ENCODE measurements at regions not wholly inside any gene's neighbourhood (a gene's known extent, or its start where the extent isn't known, plus 50 kb on each side); places are given as distances from the start of the nearest gene placed in this dataset.

- Histone ChIP-seq H3K9me3 (ENCODE audit: control insufficient read depth in 1 of 2, low read length in 2 of 2) (no peaks in the 10 kb centered on the region), H3K36me3 (ENCODE audit: control insufficient read depth in 1 of 2, insufficient read depth in 2 of 2, low read length in 2 of 2) (no peaks in the 10 kb centered on the region), H3K4me1 (ENCODE audit: control insufficient read depth in 1 of 2, insufficient read depth in 2 of 2, low read length in 2 of 2) (peaks cover 5 to 8% of the 10 kb centered on the region in 2 donors), H3K27me3 (ENCODE audit: low read depth, low read length) (no peaks in the 10 kb centered on the region), H3K4me3 (ENCODE audit: low read depth in 1 of 2, low read length in 2 of 2) (no peak overlapping the region), H3K27ac (ENCODE audit: low read length) (no peak overlapping the region)
Observed at GRCh38 chr2:235171550-235172031, 219.8 kb downstream of the SH3BP4 start.

- Histone ChIP-seq H3K9me3 (ENCODE audit: control insufficient read depth in 1 of 2, low read length in 2 of 2) (peaks cover 0 to 3% of the 10 kb centered on the region in 2 donors), H3K4me1 (ENCODE audit: control insufficient read depth in 1 of 2, insufficient read depth in 2 of 2, low read length in 2 of 2) (no peaks in the 10 kb centered on the region)
Observed at GRCh38 chr2:235180642-235181041, 228.8 kb downstream of the SH3BP4 start.

GRCh38 chr2:235183786-235184185 lies 232.0 kb downstream of the SH3BP4 start:
- H3K27ac ChIP-seq (ENCODE audit: low read length): no peak overlapping the region
- peaks cover 0 to 3% of the 10 kb centered on the region in 2 donors for H3K9me3 ChIP-seq (ENCODE audit: control insufficient read depth in 1 of 2, low read length in 2 of 2)

More at GRCh38 chr2:235180642-235181041, 228.8 kb downstream of the SH3BP4 start:
- Histone ChIP-seq H3K27ac (ENCODE audit: low read length) (no peak overlapping the region), H3K36me3 (ENCODE audit: control insufficient read depth in 1 of 2, insufficient read depth in 2 of 2, low read length in 2 of 2) (no peaks in the 10 kb centered on the region), H3K4me3 (ENCODE audit: low read depth in 1 of 2, low read length in 2 of 2) (no peak overlapping the region), H3K27me3 (ENCODE audit: low read depth, low read length) (no peaks in the 10 kb centered on the region)

GRCh38 chr2:235187806-235188205 lies 236.0 kb downstream of the SH3BP4 start:
- no peak overlapping the region for H3K4me3 ChIP-seq (ENCODE audit: low read depth in 1 of 2, low read length in 2 of 2)
- no peaks in the 10 kb centered on the region for H3K27me3 ChIP-seq (ENCODE audit: low read depth, low read length)
- no peaks in the 10 kb centered on the region for H3K4me1 ChIP-seq (ENCODE audit: control insufficient read depth in 1 of 2, insufficient read depth in 2 of 2, low read length in 2 of 2)
- H3K27ac ChIP-seq (ENCODE audit: low read length): no peak overlapping the region
- no peaks in the 10 kb centered on the region for H3K9me3 ChIP-seq (ENCODE audit: control insufficient read depth in 1 of 2, low read length in 2 of 2)
- no peaks in the 10 kb centered on the region for H3K36me3 ChIP-seq (ENCODE audit: control insufficient read depth in 1 of 2, insufficient read depth in 2 of 2, low read length in 2 of 2)

More at GRCh38 chr2:235183786-235184185, 232.0 kb downstream of the SH3BP4 start:
- no peaks in the 10 kb centered on the region for H3K36me3 ChIP-seq (ENCODE audit: control insufficient read depth in 1 of 2, insufficient read depth in 2 of 2, low read length in 2 of 2)
- H3K27me3 ChIP-seq (ENCODE audit: low read depth, low read length): no peaks in the 10 kb centered on the region
- no peaks in the 10 kb centered on the region for H3K4me1 ChIP-seq (ENCODE audit: control insufficient read depth in 1 of 2, insufficient read depth in 2 of 2, low read length in 2 of 2)
- no peak overlapping the region for H3K4me3 ChIP-seq (ENCODE audit: low read depth in 1 of 2, low read length in 2 of 2)

- no peak overlapping the region for H3K27ac ChIP-seq (ENCODE audit: low read length)
- no peaks in the 10 kb centered on the region for H3K9me3 ChIP-seq (ENCODE audit: control insufficient read depth in 1 of 2, low read length in 2 of 2)
- no peak overlapping the region for H3K4me3 ChIP-seq (ENCODE audit: low read depth in 1 of 2, low read length in 2 of 2)
- no peaks in the 10 kb centered on the region for H3K4me1 ChIP-seq (ENCODE audit: control insufficient read depth in 1 of 2, insufficient read depth in 2 of 2, low read length in 2 of 2)
- no peaks in the 10 kb centered on the region for H3K27me3 ChIP-seq (ENCODE audit: low read depth, low read length)
- no peaks in the 10 kb centered on the region for H3K36me3 ChIP-seq (ENCODE audit: control insufficient read depth in 1 of 2, insufficient read depth in 2 of 2, low read length in 2 of 2)
Observed at GRCh38 chr2:235191486-235191885, 239.7 kb downstream of the SH3BP4 start.

DNA sequence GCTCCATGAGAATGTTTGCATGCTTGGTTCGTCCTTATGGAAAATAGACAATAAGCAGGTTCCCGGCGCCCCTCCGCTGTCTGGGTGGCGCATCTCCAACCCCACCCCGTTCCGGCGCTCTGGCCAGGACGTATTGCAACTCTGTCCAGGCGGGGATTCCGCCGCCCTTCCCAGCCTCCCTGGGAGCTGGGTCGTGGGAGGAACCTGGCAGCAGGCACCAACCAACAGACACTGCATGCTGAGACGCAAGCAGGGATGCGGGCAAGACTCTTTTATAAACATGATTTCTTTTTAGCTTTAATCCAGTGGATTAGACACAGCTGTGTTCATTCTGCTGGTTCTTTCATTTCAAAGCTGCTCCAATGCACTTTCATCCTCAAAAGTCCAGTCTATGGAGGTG lies 240.2 kb downstream of the SH3BP4 start:
- Histone ChIP-seq H3K9me3 (ENCODE audit: control insufficient read depth in 1 of 2, low read length in 2 of 2) (no peaks in the 10 kb centered on the region), H3K27me3 (ENCODE audit: low read depth, low read length) (no peaks in the 10 kb centered on the region), H3K36me3 (ENCODE audit: control insufficient read depth in 1 of 2, insufficient read depth in 2 of 2, low read length in 2 of 2) (no peaks in the 10 kb centered on the region), H3K27ac (ENCODE audit: low read length) (no peak overlapping the region), H3K4me1 (ENCODE audit: control insufficient read depth in 1 of 2, insufficient read depth in 2 of 2, low read length in 2 of 2) (no peaks in the 10 kb centered on the region), H3K4me3 (ENCODE audit: low read depth in 1 of 2, low read length in 2 of 2) (no peak overlapping the region)

DNA sequence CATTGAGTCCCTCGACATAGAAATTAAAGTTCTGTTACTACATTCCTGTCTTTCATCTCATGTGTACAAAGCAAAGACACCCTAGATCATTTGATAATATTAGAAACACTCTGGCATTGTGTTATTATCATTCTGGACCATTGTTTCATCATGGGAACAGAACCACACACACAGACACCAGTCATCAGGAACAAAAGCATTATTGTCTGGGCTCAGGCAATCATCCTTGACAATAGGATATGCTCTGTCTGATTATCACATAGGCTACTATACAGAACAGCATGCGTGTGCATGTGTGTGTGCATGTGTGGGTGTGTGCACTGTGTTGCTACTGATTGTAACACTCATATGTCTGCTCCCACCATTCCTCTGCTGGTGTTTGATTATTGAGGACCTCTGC lies 242.5 kb downstream of the SH3BP4 start:
- Histone ChIP-seq H3K4me3 (ENCODE audit: low read depth in 1 of 2, low read length in 2 of 2) (no peak overlapping the region), H3K36me3 (ENCODE audit: control insufficient read depth in 1 of 2, insufficient read depth in 2 of 2, low read length in 2 of 2) (no peaks in the 10 kb centered on the region), H3K9me3 (ENCODE audit: control insufficient read depth in 1 of 2, low read length in 2 of 2) (no peaks in the 10 kb centered on the region), H3K27me3 (ENCODE audit: low read depth, low read length) (no peaks in the 10 kb centered on the region), H3K27ac (ENCODE audit: low read length) (no peak overlapping the region), H3K4me1 (ENCODE audit: control insufficient read depth in 1 of 2, insufficient read depth in 2 of 2, low read length in 2 of 2) (no peaks in the 10 kb centered on the region)

- no peak overlapping the region for H3K27ac ChIP-seq (ENCODE audit: low read length)
Observed at GRCh38 chr2:235194836-235195235, 243.0 kb downstream of the SH3BP4 start.

DNA sequence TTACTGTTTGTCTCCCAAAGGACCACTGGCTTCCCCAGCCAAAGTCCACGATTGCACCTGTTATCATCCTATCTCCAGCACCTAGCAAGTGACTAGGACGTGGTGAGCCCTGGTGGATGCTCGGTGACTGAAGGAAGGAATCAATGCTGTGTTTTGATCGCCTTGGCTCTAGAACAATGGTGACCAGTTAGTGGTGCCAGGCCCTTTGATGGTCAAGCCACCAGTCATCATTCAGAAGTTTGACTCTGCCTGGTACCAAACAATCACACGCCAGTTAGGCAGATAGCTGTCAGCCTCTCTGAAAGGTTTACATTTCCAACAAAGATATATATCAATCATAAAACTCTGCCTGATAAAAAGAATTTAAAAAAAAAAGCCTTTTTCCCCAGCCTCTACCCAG lies 244.1 kb downstream of the SH3BP4 start:
- H3K4me1 ChIP-seq (ENCODE audit: control insufficient read depth in 1 of 2, insufficient read depth in 2 of 2, low read length in 2 of 2): no peaks in the 10 kb centered on the region
- no peak overlapping the region for H3K27ac ChIP-seq (ENCODE audit: low read length)
- no peaks in the 10 kb centered on the region for H3K9me3 ChIP-seq (ENCODE audit: control insufficient read depth in 1 of 2, low read length in 2 of 2)
- H3K27me3 ChIP-seq (ENCODE audit: low read depth, low read length): no peaks in the 10 kb centered on the region
- H3K36me3 ChIP-seq (ENCODE audit: control insufficient read depth in 1 of 2, insufficient read depth in 2 of 2, low read length in 2 of 2): no peaks in the 10 kb centered on the region
- no peak overlapping the region for H3K4me3 ChIP-seq (ENCODE audit: low read depth in 1 of 2, low read length in 2 of 2)

More at GRCh38 chr2:235194836-235195235, 243.0 kb downstream of the SH3BP4 start:
- Histone ChIP-seq H3K4me3 (ENCODE audit: low read depth in 1 of 2, low read length in 2 of 2) (no peak overlapping the region), H3K9me3 (ENCODE audit: control insufficient read depth in 1 of 2, low read length in 2 of 2) (no peaks in the 10 kb centered on the region), H3K36me3 (ENCODE audit: control insufficient read depth in 1 of 2, insufficient read depth in 2 of 2, low read length in 2 of 2) (no peaks in the 10 kb centered on the region), H3K27me3 (ENCODE audit: low read depth, low read length) (no peaks in the 10 kb centered on the region), H3K4me1 (ENCODE audit: control insufficient read depth in 1 of 2, insufficient read depth in 2 of 2, low read length in 2 of 2) (no peaks in the 10 kb centered on the region)

DNA sequence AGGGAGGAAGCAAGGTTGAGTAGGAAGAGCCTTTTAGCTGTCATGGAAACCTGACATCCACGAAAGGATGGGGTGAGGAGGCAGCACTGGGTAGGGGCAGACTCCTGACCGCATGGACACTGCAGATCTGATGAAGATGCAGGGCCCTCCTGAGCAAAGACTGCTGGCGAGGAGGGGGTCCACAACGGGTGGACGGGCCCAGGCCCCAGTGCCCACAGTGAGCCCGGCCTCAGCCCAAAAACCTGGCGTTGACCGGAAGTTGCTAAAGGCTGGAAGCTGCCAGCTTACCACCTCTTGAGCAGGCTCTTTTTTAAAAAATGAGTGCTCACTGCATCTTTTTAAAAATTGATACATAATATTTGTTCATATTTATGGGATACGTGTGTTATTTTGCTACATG lies 247.3 kb downstream of the SH3BP4 start:
- Histone ChIP-seq H3K36me3 (ENCODE audit: control insufficient read depth in 1 of 2, insufficient read depth in 2 of 2, low read length in 2 of 2) (no peaks in the 10 kb centered on the region), H3K27ac (ENCODE audit: low read length) (no peak overlapping the region), H3K4me1 (ENCODE audit: control insufficient read depth in 1 of 2, insufficient read depth in 2 of 2, low read length in 2 of 2) (no peaks in the 10 kb centered on the region), H3K27me3 (ENCODE audit: low read depth, low read length) (no peaks in the 10 kb centered on the region), H3K4me3 (ENCODE audit: low read depth in 1 of 2, low read length in 2 of 2) (no peak overlapping the region), H3K9me3 (ENCODE audit: control insufficient read depth in 1 of 2, low read length in 2 of 2) (peaks cover 1 to 2% of the 10 kb centered on the region in 2 donors)

DNA sequence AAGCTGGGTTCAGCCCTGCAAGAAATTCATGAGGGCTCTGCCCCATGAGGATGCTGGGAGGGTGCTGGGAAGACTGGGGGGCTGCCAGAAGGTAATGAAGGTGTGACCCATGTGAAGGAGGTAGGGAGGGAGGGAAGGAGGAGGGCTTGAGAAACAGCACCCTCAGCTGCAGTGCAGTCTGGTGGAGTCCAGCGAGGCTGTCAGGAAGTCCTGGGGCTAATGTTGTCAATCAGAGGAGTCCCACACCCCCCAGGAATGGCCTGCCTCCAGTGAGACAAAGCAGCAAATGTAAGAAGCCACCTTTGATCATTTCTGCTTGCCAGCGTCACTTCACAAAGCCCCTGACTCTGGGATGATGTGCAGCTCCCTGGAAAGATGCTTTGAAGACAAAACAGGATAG lies 248.4 kb downstream of the SH3BP4 start:
- H3K9me3 ChIP-seq (ENCODE audit: control insufficient read depth in 1 of 2, low read length in 2 of 2): peaks cover 4% of the 10 kb centered on the region in 2 donors
- H3K4me3 ChIP-seq (ENCODE audit: low read depth in 1 of 2, low read length in 2 of 2): no peak overlapping the region

GRCh38 chr2:235201756-235202155 lies 249.9 kb downstream of the SH3BP4 start:
- Histone ChIP-seq H3K27me3 (ENCODE audit: low read depth, low read length) (no peaks in the 10 kb centered on the region), H3K9me3 (ENCODE audit: control insufficient read depth in 1 of 2, low read length in 2 of 2) (peaks cover 4% of the 10 kb centered on the region in 2 donors), H3K4me3 (ENCODE audit: low read depth in 1 of 2, low read length in 2 of 2) (no peak overlapping the region), H3K4me1 (ENCODE audit: control insufficient read depth in 1 of 2, insufficient read depth in 2 of 2, low read length in 2 of 2) (no peaks in the 10 kb centered on the region), H3K36me3 (ENCODE audit: control insufficient read depth in 1 of 2, insufficient read depth in 2 of 2, low read length in 2 of 2) (no peaks in the 10 kb centered on the region), H3K27ac (ENCODE audit: low read length) (no peak overlapping the region)

More for the DNA sequence above, 248.4 kb downstream of the SH3BP4 start:
- H3K27ac ChIP-seq (ENCODE audit: low read length): no peak overlapping the region
- H3K4me1 ChIP-seq (ENCODE audit: control insufficient read depth in 1 of 2, insufficient read depth in 2 of 2, low read length in 2 of 2): no peaks in the 10 kb centered on the region
- H3K27me3 ChIP-seq (ENCODE audit: low read depth, low read length): no peaks in the 10 kb centered on the region
- no peaks in the 10 kb centered on the region for H3K36me3 ChIP-seq (ENCODE audit: control insufficient read depth in 1 of 2, insufficient read depth in 2 of 2, low read length in 2 of 2)

Measured in muscle layer of duodenum (tissue), 2 donors.